MM.1S (cell line): ENCODE measurements at regions not wholly inside any gene's neighbourhood (a gene's known extent, or its start where the extent isn't known, plus 50 kb on each side); places are given as distances from the start of the nearest gene placed in this dataset.

Experiments
- DNase-seq: peaks from one replicate; pipeline ENCODE4 v3.0.0-alpha.2; 2015
- H2AFZ ChIP-seq: fragments of 300-600 bp; sonication (generic); 2 replicates; pipeline ENCODE4 v1.6.0; 2016; ENCODE audit warnings: antibody characterized with exemption, low read length
- H3F3A ChIP-seq: fragments of 300-600 bp; sonication (generic); 2 replicates; pipeline ENCODE4 v1.6.1; 2016; ENCODE audit warnings: mild to moderate bottlenecking, antibody characterized with exemption, low read length, moderate library complexity, mixed read lengths; ENCODE audit not compliant: insufficient read depth
- H3K27ac ChIP-seq: fragments of 300-600 bp; sonication (generic); 2 replicates; pipeline ENCODE4 v1.5.1; 2016; ENCODE audit warnings: mild to moderate bottlenecking, low read length
- H3K27me3 ChIP-seq: fragments of 300-600 bp; sonication (generic); replicated peaks from 2 replicates; pipeline ENCODE4 v1.6.0; 2016; ENCODE audit warnings: low read length; ENCODE audit not compliant: insufficient read depth
- H3K36me3 ChIP-seq: fragments of 300-600 bp; sonication (generic); replicated peaks from 2 replicates; pipeline ENCODE4 v1.6.1; 2016; ENCODE audit warnings: mild to moderate bottlenecking, low read length, mixed read lengths; ENCODE audit not compliant: insufficient read depth
- H3K4me1 ChIP-seq: fragments of 300-600 bp; sonication (generic); 2 replicates; pipeline ENCODE4 v1.6.1; 2016; ENCODE audit warnings: low read length, mixed read lengths
- H3K4me2 ChIP-seq: fragments of 300-600 bp; sonication (generic); 2 replicates; pipeline ENCODE4 v1.6.0; 2016; ENCODE audit warnings: low read depth, low read length
- H3K4me3 ChIP-seq: fragments of 300-600 bp; sonication (generic); 2 replicates; pipeline ENCODE4 v1.5.1; 2016; ENCODE audit warnings: low read length, mixed read lengths
- H3K79me2 ChIP-seq: fragments of 300-600 bp; sonication (generic); 2 replicates; pipeline ENCODE4 v1.6.1; 2016; ENCODE audit warnings: mixed run types, low read length, mixed read lengths
- H3K9ac ChIP-seq: fragments of 300-600 bp; sonication (generic); 2 replicates; pipeline ENCODE4 v1.6.1; 2016; ENCODE audit warnings: low read length, mixed read lengths
- H3K9me2 ChIP-seq: fragments of 300-600 bp; sonication (generic); replicated peaks from 2 replicates; pipeline ENCODE4 v1.6.1; 2016; ENCODE audit warnings: mild to moderate bottlenecking, low read length, mixed read lengths; ENCODE audit not compliant: insufficient read depth
- H3K9me3 ChIP-seq: fragments of 300-600 bp; sonication (generic); replicated peaks from 2 replicates; pipeline ENCODE4 v1.6.1; 2016; ENCODE audit warnings: mild to moderate bottlenecking, low read length, mixed read lengths; ENCODE audit not compliant: insufficient read depth
- H4K20me1 ChIP-seq: fragments of 300-600 bp; sonication (generic); 2 replicates; pipeline ENCODE4 v1.6.1; 2016; ENCODE audit warnings: mild to moderate bottlenecking, low read length, moderate library complexity, mixed read lengths; ENCODE audit not compliant: insufficient read depth
- EZH2 ChIP-seq: fragments of 300-600 bp; sonication (generic); optimal IDR thresholded peaks from 2 replicates; pipeline ENCODE3; 2017; ENCODE audit warnings: low read depth, mild to moderate bottlenecking, antibody characterized with exemption, low read length, mixed read lengths
- EZH2phosphoT487 ChIP-seq: fragments of 300-600 bp; sonication (generic); IDR thresholded peaks from 2 replicates; pipeline ENCODE4 v1.6.1; 2018; ENCODE audit warnings: antibody characterized with exemption, low read length
- TF ChIP-seq, protein P1 (sequence below): fragments of 300-600 bp; sonication (generic); IDR thresholded peaks from 2 replicates; pipeline ENCODE4 v1.5.1; 2016; ENCODE audit warnings: antibody characterized with exemption, low read length, mixed read lengths

- H3K36me3 ChIP-seq: no peaks in the 10 kb centered on the region
These were observed 72.7 kb upstream of the WNT11 start for GRCh38 chr11:76279038-76279437.

DNA sequence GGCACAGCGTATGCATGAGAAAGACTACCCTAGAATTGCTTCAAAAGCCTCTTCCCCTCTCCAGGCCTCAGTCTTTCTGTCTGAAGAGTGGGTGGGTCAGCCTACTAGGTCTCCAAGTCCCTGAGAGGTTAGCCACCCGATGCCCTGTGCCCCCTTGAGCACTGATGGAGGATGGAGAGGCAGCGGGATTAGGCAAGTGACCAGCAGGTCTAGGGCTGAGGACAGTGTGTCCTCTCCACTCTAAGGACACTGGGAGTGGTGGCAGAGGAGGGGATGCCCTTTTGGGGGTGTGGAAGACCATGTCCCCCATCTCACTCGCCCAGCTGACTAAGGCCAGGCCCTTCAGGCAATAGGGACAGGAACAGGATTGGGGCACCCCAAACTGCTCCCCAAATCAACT lies 72.2 kb upstream of the WNT11 start:
- H3K4me2 ChIP-seq: no peak overlapping the region
- H3K36me3 ChIP-seq: no peaks in the 10 kb centered on the region
- peaks cover 21% of the 10 kb centered on the region; the same call in 1 of the 2 replicates for H3K27me3 ChIP-seq
- H3K4me1 ChIP-seq: no peaks in the 10 kb centered on the region
- H3K4me3 ChIP-seq: no peak overlapping the region
- no peaks in the 10 kb centered on the region for H3K9me2 ChIP-seq
- TF ChIP-seq, protein P1, sequence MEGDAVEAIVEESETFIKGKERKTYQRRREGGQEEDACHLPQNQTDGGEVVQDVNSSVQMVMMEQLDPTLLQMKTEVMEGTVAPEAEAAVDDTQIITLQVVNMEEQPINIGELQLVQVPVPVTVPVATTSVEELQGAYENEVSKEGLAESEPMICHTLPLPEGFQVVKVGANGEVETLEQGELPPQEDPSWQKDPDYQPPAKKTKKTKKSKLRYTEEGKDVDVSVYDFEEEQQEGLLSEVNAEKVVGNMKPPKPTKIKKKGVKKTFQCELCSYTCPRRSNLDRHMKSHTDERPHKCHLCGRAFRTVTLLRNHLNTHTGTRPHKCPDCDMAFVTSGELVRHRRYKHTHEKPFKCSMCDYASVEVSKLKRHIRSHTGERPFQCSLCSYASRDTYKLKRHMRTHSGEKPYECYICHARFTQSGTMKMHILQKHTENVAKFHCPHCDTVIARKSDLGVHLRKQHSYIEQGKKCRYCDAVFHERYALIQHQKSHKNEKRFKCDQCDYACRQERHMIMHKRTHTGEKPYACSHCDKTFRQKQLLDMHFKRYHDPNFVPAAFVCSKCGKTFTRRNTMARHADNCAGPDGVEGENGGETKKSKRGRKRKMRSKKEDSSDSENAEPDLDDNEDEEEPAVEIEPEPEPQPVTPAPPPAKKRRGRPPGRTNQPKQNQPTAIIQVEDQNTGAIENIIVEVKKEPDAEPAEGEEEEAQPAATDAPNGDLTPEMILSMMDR: no peak
- TF ChIP-seq EZH2phosphoT487: no peak
- TF ChIP-seq EZH2: no peak
- DNase-seq: no peak
- H3K9ac ChIP-seq: no peak overlapping the region
- no peaks in the 10 kb centered on the region for H3K9me3 ChIP-seq
- no peaks in the 10 kb centered on the region for H3K79me2 ChIP-seq
- H3K27ac ChIP-seq: no peak overlapping the region
- H3F3A ChIP-seq: no peaks in the 10 kb centered on the region
- no peaks in the 10 kb centered on the region for H4K20me1 ChIP-seq
- no peak overlapping the region for H2AFZ ChIP-seq

More at GRCh38 chr11:76279038-76279437, 72.7 kb upstream of the WNT11 start:
- no peak for DNase-seq
- TF ChIP-seq EZH2phosphoT487: no peak
- TF ChIP-seq, protein P1: no peak
- TF ChIP-seq EZH2: no peak
- no peaks in the 10 kb centered on the region for H3K9me3 ChIP-seq
- no peak overlapping the region for H3K4me2 ChIP-seq
- no peaks in the 10 kb centered on the region for H4K20me1 ChIP-seq
- H3K4me1 ChIP-seq: no peaks in the 10 kb centered on the region
- H3K79me2 ChIP-seq: no peaks in the 10 kb centered on the region
- H3K9me2 ChIP-seq: no peaks in the 10 kb centered on the region
- no peak overlapping the region for H3K27ac ChIP-seq
- no peak overlapping the region for H2AFZ ChIP-seq
- no peaks in the 10 kb centered on the region for H3F3A ChIP-seq
- no peak overlapping the region for H3K4me3 ChIP-seq
- H3K27me3 ChIP-seq: peaks cover 21% of the 10 kb centered on the region; the same call in 1 of the 2 replicates
- H3K9ac ChIP-seq: no peak overlapping the region

- Histone ChIP-seq H4K20me1 (no peaks in the 10 kb centered on the region), H3K9ac (no peak overlapping the region), H3K36me3 (no peaks in the 10 kb centered on the region), H3K4me2 (no peak overlapping the region), H3K79me2 (no peaks in the 10 kb centered on the region), H2AFZ (no peak overlapping the region), H3K9me2 (no peaks in the 10 kb centered on the region), H3K27me3 (peaks cover 21% of the 10 kb centered on the region; the same call in 1 of the 2 replicates), H3K9me3 (no peaks in the 10 kb centered on the region), H3K4me3 (no peak overlapping the region), H3K27ac (no peak overlapping the region), H3F3A (no peaks in the 10 kb centered on the region), H3K4me1 (no peaks in the 10 kb centered on the region)
- DNase-seq: no peak
- no peak for TF ChIP-seq EZH2phosphoT487
- no peak for TF ChIP-seq EZH2
- TF ChIP-seq, protein P1: no peak
These were observed 71.2 kb upstream of the WNT11 start for GRCh38 chr11:76277298-76278175.
